ENCODE measurements at regions not wholly inside any gene's neighbourhood (a gene's known extent, or its start where the extent isn't known, plus 50 kb on each side); places are given as distances from the start of the nearest gene placed in this dataset.

GRCh38 chr22:46054091-46055073, 77.4 kb upstream of the WNT7B start:
- Histone ChIP-seq H3K36me3 (no peaks in the 10 kb centered on the region), H3K27me3 (no peaks in the 10 kb centered on the region), H3K27ac (peak overlapping the region; percentile 66), H3K9me3 (replicated peaks) (no peaks in the 10 kb centered on the region), H3K4me1 (peaks cover 7% of the 10 kb centered on the region; the same call in 1 of the 2 replicates), H3K4me3 (peak overlapping the region; percentile 78)
- peak; percentile 56 to 66 for DNase-seq

GRCh38 chr22:46055181-46055875, 78.4 kb upstream of the WNT7B start:
- Histone ChIP-seq H3K27ac (no peak overlapping the region), H3K4me1 (peaks cover 7% of the 10 kb centered on the region; the same call in 1 of the 2 replicates), H3K4me3 (no peak overlapping the region), H3K27me3 (no peaks in the 10 kb centered on the region), H3K36me3 (no peaks in the 10 kb centered on the region), H3K9me3 (replicated peaks) (no peaks in the 10 kb centered on the region)
- no peak for DNase-seq

DNA sequence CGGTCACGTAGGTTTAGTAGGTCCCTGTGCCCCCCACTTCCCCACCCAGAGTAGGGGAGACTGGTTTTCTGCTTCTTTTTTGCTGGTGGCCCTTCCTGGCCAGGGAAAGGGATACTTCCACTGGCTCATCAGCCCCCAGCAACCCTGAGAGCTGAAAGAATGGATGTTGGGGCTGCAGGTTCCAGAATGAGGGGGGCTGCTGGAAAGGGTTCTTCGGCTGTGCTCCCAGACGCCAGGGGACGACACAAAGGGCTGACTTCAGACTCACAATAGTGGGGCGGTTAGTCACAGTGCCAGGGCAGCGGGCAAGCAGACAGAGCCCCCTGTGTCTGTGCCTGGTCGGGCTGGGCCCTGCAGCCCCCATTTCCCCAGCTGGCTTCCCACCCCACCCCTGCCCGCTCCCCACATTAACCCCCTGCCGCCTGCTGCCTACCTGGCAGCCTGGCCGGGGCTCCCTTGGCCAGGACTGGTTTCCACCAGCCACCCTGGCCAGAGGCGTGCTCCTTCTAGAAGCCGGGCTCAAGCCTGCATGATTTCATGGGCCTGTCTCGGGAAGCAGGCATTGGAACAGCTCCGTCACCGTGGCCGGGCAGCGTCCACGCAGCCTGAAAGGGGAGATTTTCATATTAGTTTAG, 79.1 kb upstream of the WNT7B start:
- no peak overlapping the region for H3K4me3 ChIP-seq
- no peak overlapping the region for H3K27ac ChIP-seq
- no peaks in the 10 kb centered on the region for H3K27me3 ChIP-seq
- H3K4me1 ChIP-seq: peaks cover 7% of the 10 kb centered on the region; the same call in 1 of the 2 replicates
- DNase-seq: no peak
- H3K9me3 ChIP-seq (replicated peaks): no peaks in the 10 kb centered on the region
- no peaks in the 10 kb centered on the region; the same call in 1 of the 2 replicates for H3K36me3 ChIP-seq

DNA sequence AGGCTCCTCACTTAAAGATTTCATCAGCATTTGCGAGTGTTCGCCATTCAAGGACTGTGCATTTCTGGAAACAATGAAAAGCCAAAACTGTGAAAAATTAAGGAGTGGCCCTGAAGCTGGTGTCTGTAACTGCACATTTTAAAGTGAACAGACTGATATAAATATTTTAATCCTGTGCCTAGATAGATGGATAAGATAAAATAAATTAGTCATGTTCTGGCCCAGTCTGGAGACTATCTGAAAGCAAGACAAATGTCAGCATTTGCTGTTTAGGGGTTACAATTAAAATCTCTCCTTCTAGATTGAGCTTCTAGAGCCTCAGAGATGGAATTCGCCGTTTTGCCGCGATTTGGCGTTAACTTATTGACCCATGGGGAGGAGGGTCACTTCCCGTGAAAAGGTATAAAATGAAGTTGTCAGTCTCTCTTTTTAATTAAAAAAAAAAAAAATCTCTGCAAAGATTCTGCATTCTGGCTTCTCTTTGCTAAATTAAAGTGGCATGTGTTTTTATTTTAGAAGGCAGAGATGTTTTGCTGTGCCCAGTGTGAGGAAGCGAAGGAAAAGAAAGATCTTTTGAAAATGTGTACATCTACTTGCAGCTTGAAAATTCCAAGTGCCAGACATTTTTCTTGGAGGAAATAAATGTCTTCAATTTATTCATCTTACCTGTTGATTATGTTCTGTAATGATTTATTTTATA, 79.7 kb upstream of the WNT7B start:
- no peak for DNase-seq
- H3K4me1 ChIP-seq: peaks cover 7% of the 10 kb centered on the region; the same call in 1 of the 2 replicates
- H3K36me3 ChIP-seq: no peaks in the 10 kb centered on the region; the same call in 1 of the 2 replicates
- H3K9me3 ChIP-seq (replicated peaks): no peaks in the 10 kb centered on the region
- no peaks in the 10 kb centered on the region for H3K27me3 ChIP-seq
- no peak overlapping the region for H3K4me3 ChIP-seq
- H3K27ac ChIP-seq: no peak overlapping the region

GRCh38 chr22:46057246-46058090, 80.5 kb upstream of the WNT7B start:
- no peaks in the 10 kb centered on the region; the same call in 1 of the 2 replicates for H3K36me3 ChIP-seq
- peaks cover 1% of the 10 kb centered on the region; the same call in 1 of the 2 replicates for H3K4me1 ChIP-seq
- H3K4me3 ChIP-seq: no peak overlapping the region
- no peak for DNase-seq
- H3K27ac ChIP-seq: no peak overlapping the region
- no peaks in the 10 kb centered on the region for H3K27me3 ChIP-seq
- no peaks in the 10 kb centered on the region for H3K9me3 ChIP-seq (replicated peaks)

DNA sequence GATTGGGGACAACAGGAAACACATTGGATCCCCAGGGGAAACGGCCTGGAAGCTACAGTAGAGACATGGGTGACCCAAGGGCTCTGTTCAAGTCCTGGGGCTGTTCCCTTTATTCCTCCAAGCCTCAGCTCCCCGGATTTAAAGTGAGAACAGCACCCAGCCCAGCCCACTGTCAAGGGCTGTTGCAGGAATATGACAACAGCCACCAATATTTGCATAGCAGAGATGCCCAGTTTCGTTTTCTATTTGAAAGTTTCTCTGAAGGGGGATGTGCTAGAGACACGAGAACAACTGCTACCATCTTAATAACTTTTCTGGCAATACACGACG, 81.1 kb upstream of the WNT7B start:
- H3K4me1 ChIP-seq: no peaks in the 10 kb centered on the region
- H3K4me3 ChIP-seq: no peak overlapping the region
- no peak overlapping the region for H3K27ac ChIP-seq
- no peaks in the 10 kb centered on the region for H3K9me3 ChIP-seq (replicated peaks)
- no peaks in the 10 kb centered on the region for H3K27me3 ChIP-seq
- DNase-seq: no peak
- H3K36me3 ChIP-seq: no peaks in the 10 kb centered on the region; the same call in 1 of the 2 replicates

GRCh38 chr22:46058591-46059519, 81.9 kb upstream of the WNT7B start:
- no peak for DNase-seq
- H3K4me1 ChIP-seq: no peaks in the 10 kb centered on the region
- H3K9me3 ChIP-seq (replicated peaks): no peaks in the 10 kb centered on the region
- no peaks in the 10 kb centered on the region; the same call in 1 of the 2 replicates for H3K36me3 ChIP-seq
- H3K27me3 ChIP-seq: no peaks in the 10 kb centered on the region
- no peak overlapping the region for H3K27ac ChIP-seq
- no peak overlapping the region for H3K4me3 ChIP-seq

- no peaks in the 10 kb centered on the region for H3K27me3 ChIP-seq
- H3K4me3 ChIP-seq: no peak overlapping the region
- H3K36me3 ChIP-seq: no peaks in the 10 kb centered on the region; the same call in 1 of the 2 replicates
- H3K27ac ChIP-seq: no peak overlapping the region
- no peak for DNase-seq
- H3K4me1 ChIP-seq: no peaks in the 10 kb centered on the region
- H3K9me3 ChIP-seq (replicated peaks): no peaks in the 10 kb centered on the region
Observed at GRCh38 chr22:46060292-46061123, 83.5 kb upstream of the WNT7B start.

DNA sequence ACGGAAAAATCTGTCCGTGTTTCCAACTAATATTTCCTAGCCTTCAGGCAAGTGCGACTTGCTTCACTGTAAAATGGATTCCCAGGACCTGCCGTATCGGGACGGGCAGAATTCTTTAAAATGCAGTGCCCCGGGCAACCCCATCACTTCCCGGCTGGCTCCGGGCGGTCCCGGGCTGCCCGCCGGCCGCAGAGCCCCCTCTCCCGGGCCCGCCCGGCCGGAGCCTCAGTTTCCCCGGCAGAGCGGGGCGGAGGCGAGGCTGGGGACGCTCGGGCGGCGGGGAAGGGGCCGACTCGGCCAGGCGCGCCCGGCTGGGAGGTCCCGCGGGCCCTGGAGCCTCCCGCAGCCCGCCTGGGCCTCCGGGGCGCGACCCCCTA, 84.2 kb upstream of the WNT7B start:
- H3K4me1 ChIP-seq: no peaks in the 10 kb centered on the region
- H3K36me3 ChIP-seq: no peaks in the 10 kb centered on the region; the same call in 1 of the 2 replicates
- H3K27ac ChIP-seq: no peak overlapping the region
- no peak for DNase-seq
- no peak overlapping the region for H3K4me3 ChIP-seq
- no peaks in the 10 kb centered on the region for H3K27me3 ChIP-seq
- no peaks in the 10 kb centered on the region for H3K9me3 ChIP-seq (replicated peaks)

GRCh38 chr22:46061501-46062231, 84.7 kb upstream of the WNT7B start:
- Histone ChIP-seq H3K27me3 (no peaks in the 10 kb centered on the region), H3K9me3 (replicated peaks) (no peaks in the 10 kb centered on the region), H3K4me3 (no peak overlapping the region), H3K36me3 (no peaks in the 10 kb centered on the region; the same call in 1 of the 2 replicates), H3K27ac (no peak overlapping the region), H3K4me1 (peaks cover 2% of the 10 kb centered on the region; the same call in 1 of the 2 replicates)
- DNase-seq: no peak

- Histone ChIP-seq H3K4me3 (no peak overlapping the region), H3K4me1 (peaks cover 6% of the 10 kb centered on the region; the same call in 1 of the 2 replicates), H3K9me3 (replicated peaks) (no peaks in the 10 kb centered on the region), H3K27ac (no peak overlapping the region), H3K36me3 (no peaks in the 10 kb centered on the region; the same call in 1 of the 2 replicates), H3K27me3 (no peaks in the 10 kb centered on the region)
- no peak for DNase-seq
Observed at GRCh38 chr22:46062232-46062615, 85.3 kb upstream of the WNT7B start.

All from SJCRH30 (cell line).